ENCODE measurements at regions not wholly inside any gene's neighbourhood (a gene's known extent, or its start where the extent isn't known, plus 50 kb on each side); places are given as distances from the start of the nearest gene placed in this dataset.

GRCh38 chr4:23667659-23668058, 222.2 kb downstream of the PPARGC1A start:
- no peak for DNase-seq (ENCODE audit: low spot score)

GRCh38 chr4:23660865-23661264, 229.0 kb downstream of the PPARGC1A start:
- no peak for DNase-seq (ENCODE audit: low spot score)

- peak; percentile 59 for DNase-seq (ENCODE audit: low spot score)
Measured at GRCh38 chr4:23654791-23655190, 235.1 kb downstream of the PPARGC1A start.

- no peak for DNase-seq (ENCODE audit: low spot score)
Measured at GRCh38 chr4:23648854-23649596, 240.8 kb downstream of the PPARGC1A start.

- no peak for DNase-seq (ENCODE audit: low spot score)
Measured at GRCh38 chr4:23635468-23635867, 254.4 kb downstream of the PPARGC1A start.

- DNase-seq (ENCODE audit: low spot score) = peak; percentile 33
Measured at GRCh38 chr4:23631255-23631950, 258.4 kb downstream of the PPARGC1A start.

GRCh38 chr4:23630110-23630509, 259.7 kb downstream of the PPARGC1A start:
- no peak for DNase-seq (ENCODE audit: low spot score)

- no peak for DNase-seq (ENCODE audit: low spot score)
Measured at GRCh38 chr4:23629421-23629820, 260.4 kb downstream of the PPARGC1A start.

GRCh38 chr4:23614284-23614892, 275.5 kb downstream of the PPARGC1A start:
- peak; percentile 67 for DNase-seq (ENCODE audit: low spot score)

- no peak for DNase-seq (ENCODE audit: low spot score)
Measured at GRCh38 chr4:23613782-23614181, 276.1 kb downstream of the PPARGC1A start.

GRCh38 chr4:23602720-23603119, 287.1 kb downstream of the PPARGC1A start:
- no peak for DNase-seq (ENCODE audit: low spot score)

GRCh38 chr4:23594125-23594524, 295.7 kb downstream of the PPARGC1A start:
- DNase-seq (ENCODE audit: low spot score) = no peak

- DNase-seq (ENCODE audit: low spot score) = no peak
Measured at GRCh38 chr4:23590431-23590830, 299.4 kb downstream of the PPARGC1A start.

- no peak for DNase-seq (ENCODE audit: low spot score)
Measured at GRCh38 chr4:23584024-23584423, 305.8 kb downstream of the PPARGC1A start.

- no peak for DNase-seq (ENCODE audit: low spot score)
Measured at GRCh38 chr4:23582671-23583070, 307.2 kb downstream of the PPARGC1A start.

GRCh38 chr4:23579166-23579565, 310.7 kb downstream of the PPARGC1A start:
- no peak for DNase-seq (ENCODE audit: low spot score)

GRCh38 chr4:23577398-23577797, 312.4 kb downstream of the PPARGC1A start:
- DNase-seq (ENCODE audit: low spot score) = no peak

GRCh38 chr4:23572382-23572781, 317.5 kb downstream of the PPARGC1A start:
- no peak for DNase-seq (ENCODE audit: low spot score)

GRCh38 chr4:23567338-23567737, 322.5 kb downstream of the PPARGC1A start:
- DNase-seq (ENCODE audit: low spot score) = no peak

- no peak for DNase-seq (ENCODE audit: low spot score)
Measured at GRCh38 chr4:23560748-23561147, 329.1 kb downstream of the PPARGC1A start.

GRCh38 chr4:23558101-23558500, 331.7 kb downstream of the PPARGC1A start:
- DNase-seq (ENCODE audit: low spot score) = no peak

GRCh38 chr4:23547601-23548000, 342.2 kb downstream of the PPARGC1A start:
- no peak for DNase-seq (ENCODE audit: low spot score)

- peak; percentile 41 for DNase-seq (ENCODE audit: low spot score)
Measured at GRCh38 chr4:23547096-23547495, 342.8 kb downstream of the PPARGC1A start.
